ENCODE measurements at regions not wholly inside any gene's neighbourhood (a gene's known extent, or its start where the extent isn't known, plus 50 kb on each side); places are given as distances from the start of the nearest gene placed in this dataset.

DNA sequence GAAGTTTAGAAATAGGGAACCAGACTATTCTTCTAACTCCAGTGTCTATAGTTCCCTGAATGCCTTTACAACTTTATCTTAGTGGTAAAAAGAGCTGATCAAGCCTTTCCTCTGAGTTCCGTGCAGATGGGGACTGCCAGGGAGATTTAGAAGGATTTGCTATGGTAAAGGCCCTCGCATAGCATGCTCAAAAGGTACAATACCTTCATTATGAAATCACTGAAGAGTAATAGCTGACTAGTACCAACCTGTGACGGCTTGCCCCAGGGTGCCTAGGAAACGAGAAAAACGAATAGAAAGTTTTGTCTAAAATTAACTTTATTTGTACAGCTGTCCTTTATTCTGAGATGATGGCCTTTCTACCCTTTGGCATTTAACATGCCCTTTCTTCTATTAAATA lies 150.1 kb upstream of the ARHGAP42 start:
- DNase-seq, result no peak

GRCh38 chr11:100543386-100543785 lies 143.7 kb upstream of the ARHGAP42 start:
- no peak for DNase-seq

GRCh38 chr11:100545556-100545955 lies 141.5 kb upstream of the ARHGAP42 start:
- DNase-seq, result no peak

DNA sequence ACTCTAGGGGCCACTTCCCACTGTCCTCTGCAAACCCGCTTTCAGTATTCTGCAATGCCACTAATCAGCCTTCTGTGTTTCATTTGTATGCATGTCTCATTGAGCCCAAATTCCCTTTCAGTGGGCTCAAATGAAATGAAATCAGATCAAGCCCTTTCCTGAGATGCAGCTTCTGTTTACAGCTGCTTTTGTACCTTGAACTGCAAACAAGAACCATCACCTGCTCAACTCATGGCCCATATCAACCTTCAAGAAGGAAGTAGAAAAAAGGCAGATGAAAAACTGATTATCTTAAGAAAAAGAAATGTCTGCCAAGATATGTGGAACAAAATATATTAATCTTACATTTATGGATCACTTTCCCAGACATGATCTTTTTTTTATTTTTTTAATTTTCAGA lies 141.1 kb upstream of the ARHGAP42 start:
- DNase-seq, result no peak

DNA sequence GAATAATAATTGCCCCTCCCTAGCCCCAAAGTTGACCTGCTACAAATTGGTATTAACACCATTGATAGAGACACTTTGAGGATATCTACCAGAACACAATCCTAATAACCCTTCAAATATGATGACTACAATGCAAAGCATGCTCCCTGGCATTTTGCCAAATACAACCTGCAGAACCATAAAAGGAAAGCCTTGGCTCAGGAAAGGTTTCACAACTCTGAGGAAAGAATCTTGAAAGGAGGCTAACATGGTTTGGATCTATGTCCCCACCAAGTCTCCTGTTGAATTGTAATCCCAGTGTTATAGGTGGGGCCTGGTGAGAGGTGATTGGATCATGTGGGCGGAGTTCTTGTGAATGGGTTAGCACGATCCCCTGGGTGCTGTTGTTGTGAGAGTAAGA lies 140.4 kb upstream of the ARHGAP42 start:
- DNase-seq, result no peak

GRCh38 chr11:100550298-100550697 lies 136.8 kb upstream of the ARHGAP42 start:
- no peak for DNase-seq

DNA sequence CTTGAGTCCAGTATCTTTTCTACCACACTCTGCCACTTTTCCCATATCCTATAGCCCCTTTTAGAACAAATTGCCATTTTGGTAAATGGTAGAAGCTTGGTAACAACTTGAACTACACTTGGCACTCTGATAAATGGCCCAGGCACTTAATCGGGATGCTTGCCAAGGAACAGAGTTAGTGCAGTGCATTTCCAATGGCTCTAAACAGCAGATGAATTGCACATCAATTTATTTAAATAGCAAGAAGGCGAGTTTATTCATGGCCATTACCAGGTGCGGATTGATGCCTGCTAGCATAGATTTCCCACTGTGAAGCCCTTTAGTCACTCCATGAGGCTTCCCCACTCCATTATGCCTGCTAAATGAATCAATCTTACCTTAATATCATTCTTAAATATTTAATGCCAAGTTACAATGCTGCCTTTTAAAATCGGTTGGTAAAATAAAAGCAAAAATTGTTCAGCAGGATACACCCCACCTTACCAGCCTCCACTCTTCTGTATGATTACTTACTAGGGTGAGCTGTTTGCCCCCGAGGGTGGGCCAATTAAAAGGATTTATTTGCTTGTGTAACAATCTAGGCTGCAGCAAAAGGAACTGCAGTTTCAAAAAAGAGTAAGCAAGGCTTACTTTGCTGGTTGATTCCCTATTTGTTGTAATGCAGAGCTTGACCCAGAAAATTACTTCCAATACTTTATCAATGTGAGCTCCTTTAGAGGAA lies 136.0 kb upstream of the ARHGAP42 start:
- no peak for DNase-seq

DNA sequence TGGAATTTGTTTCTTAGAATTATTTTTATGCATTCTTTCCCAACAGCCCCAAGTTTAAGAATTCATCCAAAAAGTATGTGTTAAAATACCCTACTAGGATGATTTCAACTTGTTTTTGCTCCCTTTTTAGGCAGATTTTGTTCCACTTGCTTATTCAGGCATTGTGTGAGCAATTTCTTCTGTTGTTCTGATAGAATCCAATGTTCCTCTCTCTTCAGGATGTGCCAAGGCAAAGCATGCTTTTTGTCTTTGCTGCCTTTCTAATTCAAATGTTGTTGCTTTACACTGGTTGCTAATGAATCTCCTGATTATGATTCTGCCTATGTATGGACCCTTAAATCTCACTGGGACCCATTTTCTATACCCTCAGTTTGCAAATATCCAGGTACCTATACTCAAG lies 131.2 kb upstream of the ARHGAP42 start:
- DNase-seq, result no peak

GRCh38 chr11:100556781-100557180 lies 130.3 kb upstream of the ARHGAP42 start:
- no peak for DNase-seq

- DNase-seq, result no peak
These were observed 129.1 kb upstream of the ARHGAP42 start for GRCh38 chr11:100557830-100558611.

DNA sequence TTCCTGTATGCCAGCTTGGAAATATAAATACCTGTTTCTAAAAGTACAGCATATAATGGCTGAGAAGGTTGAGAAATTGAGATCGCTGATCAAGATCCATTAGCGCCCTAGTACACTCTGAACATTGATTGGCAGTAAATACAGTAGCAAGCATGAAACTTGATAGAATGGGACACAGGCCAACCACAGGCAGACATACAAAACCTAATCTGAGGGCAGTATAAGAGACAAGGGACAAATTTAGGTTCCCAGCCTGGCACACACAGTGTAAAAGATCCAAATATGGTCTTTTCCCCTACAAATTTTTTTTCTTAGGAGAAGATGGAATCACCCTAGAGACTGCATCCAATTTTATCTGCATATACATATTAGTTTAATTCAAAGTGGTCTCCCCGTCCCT lies 126.5 kb upstream of the ARHGAP42 start:
- DNase-seq, result no peak

DNA sequence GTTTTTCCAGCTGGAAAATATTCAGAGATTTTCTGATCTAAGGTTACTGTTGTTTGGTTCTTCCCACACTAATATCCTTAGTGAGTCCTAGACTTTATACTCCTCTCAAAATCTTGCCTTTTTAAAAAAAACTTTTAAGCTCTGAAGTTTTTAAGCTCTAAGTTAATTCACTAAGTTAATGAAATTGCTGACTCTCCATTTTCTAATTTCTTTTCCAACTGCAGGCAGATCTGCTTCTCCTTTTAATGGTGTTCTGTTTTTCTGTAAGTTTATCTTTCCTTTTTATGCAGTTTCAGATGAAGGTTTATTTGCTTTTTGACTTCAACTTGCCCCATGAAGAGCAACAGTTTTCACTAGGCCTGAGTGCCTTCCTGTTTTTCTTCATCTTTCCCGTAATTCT lies 125.8 kb upstream of the ARHGAP42 start:
- DNase-seq, result no peak

DNA sequence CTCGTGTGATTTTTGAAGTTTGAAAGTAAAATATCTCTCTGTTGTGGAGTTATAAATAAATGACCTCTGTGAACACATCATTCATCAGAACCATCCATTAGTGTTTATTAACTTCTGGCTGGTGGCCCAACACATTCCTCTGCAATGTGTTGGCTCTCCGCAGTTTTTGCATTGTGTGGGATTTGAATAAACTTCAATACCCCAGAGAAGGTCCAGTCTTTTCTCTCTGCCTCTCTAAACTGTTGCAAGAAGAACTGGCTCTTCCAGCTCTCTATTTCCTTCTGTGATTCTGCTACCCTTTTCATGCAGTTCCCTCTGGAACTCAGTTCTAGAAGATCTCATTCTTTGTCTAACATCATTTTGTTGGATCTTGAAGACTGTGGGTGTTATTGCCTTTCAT lies 125.0 kb upstream of the ARHGAP42 start:
- no peak for DNase-seq

- DNase-seq, result no peak
These were observed 123.4 kb upstream of the ARHGAP42 start for GRCh38 chr11:100563541-100564280.

GRCh38 chr11:100573911-100574513 lies 113.1 kb upstream of the ARHGAP42 start:
- no peak for DNase-seq

DNA sequence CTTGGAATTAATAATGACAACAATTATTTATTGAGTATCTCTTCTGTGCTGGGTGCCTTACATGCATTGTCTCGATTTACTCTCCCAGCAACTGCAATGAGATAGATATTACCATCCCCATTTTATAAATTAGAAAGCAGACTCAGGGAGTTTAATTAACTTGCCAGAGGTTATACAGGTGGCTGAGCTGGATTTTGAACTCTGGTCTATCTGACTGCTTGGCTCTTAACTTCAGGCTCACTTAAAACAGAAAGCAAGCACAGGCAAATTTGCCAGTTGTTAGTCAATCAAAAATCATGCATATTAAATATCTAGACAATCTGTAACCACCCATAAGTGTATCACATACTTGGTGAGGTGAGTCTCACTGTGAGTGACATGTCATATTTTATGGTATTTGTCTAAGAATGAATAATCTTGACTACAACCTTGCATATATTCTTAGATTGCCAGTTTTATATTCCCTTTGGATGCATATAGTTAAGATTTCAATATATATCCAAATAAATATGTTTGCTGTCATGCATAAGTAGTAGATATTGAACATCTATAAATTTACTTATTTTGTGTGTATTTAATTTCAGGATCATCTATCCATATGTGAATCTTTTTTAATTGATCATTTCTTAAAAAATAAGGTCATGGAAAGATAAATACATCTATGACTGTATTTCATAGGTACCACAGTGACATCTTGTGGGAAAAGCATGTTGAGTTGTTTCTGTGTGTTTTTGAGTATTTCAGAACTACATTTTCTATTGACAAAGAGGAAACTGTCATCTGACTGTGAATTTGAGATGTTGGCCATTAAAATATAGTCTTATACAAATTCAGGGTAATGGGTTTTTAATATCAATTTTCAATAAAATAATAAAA lies 112.0 kb upstream of the ARHGAP42 start:
- no peak for DNase-seq

DNA sequence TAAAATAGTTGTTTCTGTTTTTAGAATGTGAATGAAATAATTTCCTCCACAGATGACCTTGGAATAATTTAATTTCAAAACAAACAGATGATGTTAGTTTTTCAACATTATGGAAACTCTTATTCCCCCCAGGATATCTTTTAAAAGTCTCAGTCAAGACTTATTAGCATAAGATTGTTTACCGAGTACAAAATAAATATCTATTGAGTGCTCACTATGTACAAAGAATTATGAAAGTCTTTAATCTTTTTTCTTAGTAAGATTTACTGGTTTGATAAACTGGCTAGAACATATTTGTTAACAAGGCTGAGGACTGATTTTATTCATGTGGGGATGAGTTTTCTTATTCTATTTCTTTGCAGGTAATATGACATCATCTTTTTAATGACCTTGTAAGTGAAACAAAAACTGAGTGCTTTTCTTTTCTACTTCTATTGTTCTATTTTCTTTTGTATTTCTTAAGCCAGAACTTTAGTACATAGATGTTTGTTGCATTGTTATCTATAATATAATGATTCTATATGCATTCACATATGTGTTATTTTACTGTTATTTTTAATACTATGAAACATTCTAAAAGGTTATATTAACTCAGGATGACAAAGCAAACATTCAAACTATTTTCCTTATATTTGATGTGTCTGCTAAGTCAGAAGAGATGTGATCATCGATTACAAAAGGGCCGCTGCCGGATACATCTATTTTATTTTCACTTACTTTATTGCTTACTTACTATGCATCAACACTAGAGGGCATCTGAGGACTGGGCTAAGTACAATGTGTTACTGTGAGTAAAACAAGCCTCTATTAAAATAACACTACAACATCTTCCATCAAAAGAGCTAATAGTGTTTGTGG lies 111.0 kb upstream of the ARHGAP42 start:
- peak; percentile 3 for DNase-seq

DNA sequence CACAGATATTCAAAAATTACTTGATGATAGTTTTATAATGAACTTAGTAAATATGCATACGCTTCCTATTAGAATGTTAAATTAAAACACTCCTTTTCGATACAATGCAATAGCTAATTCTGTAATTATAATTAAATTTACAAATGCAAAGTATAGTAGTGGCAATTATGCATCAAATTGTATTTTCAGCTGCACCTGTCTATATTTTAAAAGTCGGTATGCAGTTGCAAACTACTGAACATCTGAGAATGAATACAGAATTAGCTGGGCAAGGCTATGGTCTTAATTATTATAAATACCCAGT lies 110.4 kb upstream of the ARHGAP42 start:
- DNase-seq, result no peak

- no peak for DNase-seq
These were observed 108.2 kb upstream of the ARHGAP42 start for GRCh38 chr11:100578831-100579311.

GRCh38 chr11:100581318-100581717 lies 105.8 kb upstream of the ARHGAP42 start:
- DNase-seq, result no peak

GRCh38 chr11:100584201-100584985 lies 102.7 kb upstream of the ARHGAP42 start:
- DNase-seq, result no peak

Data from CD4-positive, alpha-beta T cell treated with Interleukin-12 subunit alpha and Interleukin-12 subunit beta, for 1 hour (primary cell).